HG02973 (cell line): ENCODE measurements at regions not wholly inside any gene's neighbourhood (a gene's known extent, or its start where the extent isn't known, plus 50 kb on each side); places are given as distances from the start of the nearest gene placed in this dataset.
"Not testable (repeated sequence)": the region's sequence is repeated elsewhere in the genome, so short reads cannot be mapped to it uniquely, and the experiment has no call there.

Source experiments
- ATAC-seq: cut with Tn5 transposase; IDR thresholded peaks from one replicate; pipeline ENCODE4 v1.9.1; 2021; ENCODE audit warnings: moderate library complexity; ENCODE audit not compliant: unreplicated experiment

DNA sequence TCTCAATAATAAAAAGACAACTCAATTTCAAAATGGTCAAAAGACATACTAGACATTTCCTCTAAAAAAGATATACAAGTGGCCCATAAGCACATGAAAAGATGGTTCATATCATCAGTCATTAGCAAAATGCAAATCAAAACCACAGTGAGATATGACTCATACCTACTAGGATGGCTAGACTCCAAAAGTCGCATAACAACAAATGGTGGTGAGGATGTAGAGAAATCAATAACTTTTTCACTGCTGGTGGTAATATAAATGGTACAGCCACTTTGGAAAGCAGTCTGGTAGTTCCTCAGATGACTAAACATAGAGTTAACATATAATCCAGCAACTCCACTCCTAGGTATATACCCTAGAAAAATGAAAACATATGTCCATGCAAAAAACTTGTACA lies 242.3 kb upstream of the NOL4 start:
- ATAC-seq = peak; percentile 65

DNA sequence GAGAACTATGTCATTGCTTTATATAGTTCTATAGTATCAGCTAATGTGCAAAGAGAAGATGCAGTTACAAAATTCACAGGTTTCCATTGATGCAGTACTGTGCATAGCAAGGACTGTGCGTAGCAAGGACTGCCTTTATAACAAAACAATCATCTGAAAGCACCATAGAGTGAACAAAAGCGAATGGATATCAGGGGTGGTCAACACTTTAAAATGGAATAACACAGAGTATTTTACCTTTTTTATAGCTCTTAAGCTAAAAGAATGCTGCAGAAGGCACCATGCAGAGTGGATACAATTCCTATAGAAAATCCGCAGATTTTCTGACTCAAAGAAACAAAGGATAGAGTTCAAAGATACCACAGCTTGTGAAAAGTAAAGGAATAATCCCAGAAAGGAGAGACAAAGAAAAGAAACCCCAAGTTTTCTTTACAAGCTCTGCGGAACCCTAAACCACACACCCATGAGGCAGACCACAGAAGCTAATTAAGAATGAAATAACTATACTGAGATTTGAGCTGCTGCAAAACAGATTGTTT lies 229.9 kb upstream of the DTNA start:
- no peak for ATAC-seq

DNA sequence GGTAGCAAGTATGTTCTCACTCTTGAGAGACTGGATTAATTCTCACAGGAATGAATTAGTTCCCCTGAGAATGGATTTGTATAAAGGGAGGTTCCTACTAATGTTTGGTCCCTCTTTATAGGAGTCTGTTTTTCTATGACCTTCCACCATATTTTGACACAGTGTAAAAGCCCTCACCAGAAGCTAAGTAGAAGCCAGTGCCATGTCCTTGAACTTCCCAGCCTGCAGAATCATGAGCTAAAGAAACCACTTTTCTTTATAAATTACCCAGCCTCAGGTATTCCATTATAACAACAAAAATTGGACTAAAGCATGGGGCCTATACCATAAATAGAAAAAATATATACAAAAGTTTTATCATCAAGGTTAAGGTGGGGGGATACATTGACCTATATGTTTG lies 227.9 kb upstream of the DTNA start:
- ATAC-seq = no peak

DNA sequence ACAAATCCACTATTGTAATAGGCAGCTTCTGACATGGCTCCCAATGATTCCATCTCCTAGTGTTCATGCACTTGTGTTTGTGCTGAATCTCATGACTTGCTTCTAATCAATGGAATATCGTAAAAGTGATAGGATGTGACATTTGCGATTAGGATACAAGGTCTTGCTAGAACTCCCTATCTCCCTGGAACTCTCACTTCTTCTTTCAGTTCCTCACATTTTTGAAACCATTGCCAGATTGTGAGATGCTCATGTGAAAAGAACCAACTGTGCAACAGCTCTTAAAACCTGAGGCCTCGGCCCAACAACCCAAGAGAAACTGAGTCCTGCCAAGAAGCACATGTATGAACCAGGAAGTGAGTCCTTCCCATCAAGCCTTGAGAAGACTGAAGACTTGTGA lies 226.9 kb upstream of the DTNA start:
- ATAC-seq = no peak

DNA sequence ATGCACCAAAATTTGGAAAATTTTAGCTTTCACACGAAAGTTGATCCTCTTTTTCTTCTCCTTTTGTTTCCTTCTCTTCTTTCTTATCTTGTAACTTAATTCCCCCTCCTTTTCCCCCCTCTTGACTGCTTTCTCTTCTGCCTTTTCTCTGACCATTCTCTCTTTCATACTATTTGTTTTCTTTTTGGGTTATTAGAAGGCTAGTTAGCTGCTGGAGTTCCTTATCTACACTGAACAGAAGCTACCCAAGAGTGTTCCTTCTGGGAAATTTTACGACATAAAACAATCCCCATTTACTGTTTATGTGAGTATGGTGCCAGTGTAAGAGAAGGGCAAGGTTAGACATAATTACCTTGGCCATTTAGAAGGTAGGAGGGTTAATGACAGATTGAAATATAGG lies 218.4 kb upstream of the DTNA start:
- no peak for ATAC-seq

DNA sequence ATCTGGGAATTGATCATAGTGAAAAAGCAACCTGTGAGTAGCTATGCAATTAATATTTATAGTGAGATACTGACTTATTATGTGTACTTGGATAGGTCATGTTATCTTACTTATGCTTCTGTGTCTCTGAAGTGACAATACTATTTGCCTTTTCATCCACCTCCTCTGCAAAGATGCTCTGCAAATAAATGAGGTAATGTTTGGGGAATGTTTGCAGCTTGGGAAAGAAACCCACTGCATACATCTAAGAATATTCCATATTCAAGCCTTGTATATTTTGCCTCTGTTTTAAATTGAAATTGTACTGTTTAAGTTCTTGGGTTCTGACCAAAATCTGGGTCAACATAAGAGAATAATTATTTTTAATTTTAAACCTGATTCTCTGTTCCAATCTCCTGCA lies 217.4 kb upstream of the DTNA start:
- no peak for ATAC-seq

DNA sequence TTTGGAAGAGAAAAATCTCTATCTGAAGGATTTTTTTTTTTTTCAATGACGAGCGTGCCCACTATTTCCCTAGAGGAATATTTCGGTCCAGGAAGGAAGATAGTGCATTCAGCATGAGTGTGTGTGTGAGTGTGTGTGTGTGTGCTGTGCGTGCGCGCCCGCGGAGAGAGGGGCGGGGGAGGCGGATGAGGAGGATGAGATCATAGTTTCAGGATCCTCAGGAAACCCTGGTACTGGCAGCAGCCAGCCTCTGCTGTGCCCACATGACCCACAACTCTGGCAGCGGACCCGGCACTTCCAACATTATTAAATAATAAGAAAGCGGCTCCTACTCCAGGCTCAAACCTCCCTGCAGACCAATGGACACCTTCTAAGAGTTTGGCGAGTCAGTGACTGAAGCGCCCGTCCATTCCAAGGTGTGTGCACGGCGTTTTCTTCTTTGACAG lies 217.0 kb upstream of the DTNA start:
- ATAC-seq = peak; percentile 54

DNA sequence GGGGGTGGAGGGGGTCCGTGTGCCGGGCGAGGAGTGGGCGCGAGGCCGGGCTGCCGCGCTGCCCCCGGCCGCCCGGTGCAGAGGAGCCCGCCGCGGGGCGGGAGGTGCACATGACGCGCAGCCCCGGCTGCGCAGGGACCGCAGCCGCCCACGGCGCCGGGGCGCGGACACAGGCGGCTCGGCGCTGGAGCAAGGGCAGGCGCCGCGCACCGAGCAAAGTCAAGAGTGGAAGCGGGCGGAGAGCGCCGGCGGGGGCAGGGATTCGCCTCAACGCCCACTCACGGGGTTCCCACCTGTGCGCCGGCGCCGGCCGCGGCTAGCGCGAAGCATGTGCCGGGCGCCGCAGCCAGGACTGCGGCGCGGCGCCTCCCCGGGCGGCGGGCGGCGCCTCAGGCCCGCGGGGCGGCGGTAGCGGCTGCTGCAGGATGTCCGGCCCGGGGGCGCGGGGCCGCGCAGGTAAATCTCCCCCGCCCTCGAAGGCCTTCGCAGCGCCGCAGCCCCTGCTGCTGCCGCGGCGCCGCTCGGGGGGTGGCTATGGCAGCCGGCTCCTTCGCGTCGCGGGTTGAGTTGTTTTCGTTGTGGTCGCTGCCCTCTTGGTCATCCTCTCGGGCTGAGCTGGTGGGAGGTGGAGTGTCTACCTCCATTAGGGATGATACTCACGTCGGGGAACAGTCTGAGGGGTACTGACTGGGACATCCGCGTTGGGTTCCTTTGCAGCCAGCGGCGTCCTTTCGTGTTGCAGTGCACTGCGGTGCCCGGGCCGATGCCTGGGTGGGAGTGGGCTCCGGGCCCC lies 216.3 kb upstream of the DTNA start:
- ATAC-seq = peak; percentile 59

DNA sequence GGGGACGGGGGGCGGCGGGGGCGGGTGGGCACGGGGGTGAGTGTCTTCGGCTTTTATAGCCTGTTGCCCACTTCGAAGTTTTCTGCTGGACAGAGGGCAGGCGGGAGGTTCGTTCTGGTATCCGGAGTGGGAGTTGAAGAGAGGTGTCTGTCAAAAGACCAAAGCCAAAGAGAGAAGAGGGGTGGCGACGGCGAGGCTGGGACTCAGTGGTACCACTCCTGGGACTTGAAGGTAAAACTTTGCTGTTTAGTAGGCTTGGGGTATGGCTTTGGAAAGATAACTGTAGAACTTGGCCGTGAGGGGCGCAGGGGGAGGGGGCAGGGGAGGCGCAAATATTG lies 215.8 kb upstream of the DTNA start:
- ATAC-seq = no peak

DNA sequence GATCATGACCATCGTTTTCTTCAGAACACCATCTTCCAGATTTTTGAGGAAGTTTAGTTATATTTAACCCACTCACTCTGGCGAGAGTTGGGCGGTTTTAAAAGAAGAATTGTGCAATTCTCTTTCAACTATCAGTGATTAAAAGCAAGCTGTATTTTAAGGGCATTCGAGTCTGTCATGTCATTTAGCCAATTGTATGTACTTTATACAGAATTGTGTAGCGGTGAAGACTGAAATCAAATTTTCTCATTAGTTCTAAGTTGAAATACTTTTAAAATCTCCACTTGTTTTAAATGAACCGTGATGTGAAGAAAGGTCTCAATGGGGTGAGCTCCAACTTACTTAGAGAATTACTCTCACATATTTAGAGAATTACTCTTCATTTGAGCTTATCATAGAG lies 214.6 kb upstream of the DTNA start:
- ATAC-seq = no peak

DNA sequence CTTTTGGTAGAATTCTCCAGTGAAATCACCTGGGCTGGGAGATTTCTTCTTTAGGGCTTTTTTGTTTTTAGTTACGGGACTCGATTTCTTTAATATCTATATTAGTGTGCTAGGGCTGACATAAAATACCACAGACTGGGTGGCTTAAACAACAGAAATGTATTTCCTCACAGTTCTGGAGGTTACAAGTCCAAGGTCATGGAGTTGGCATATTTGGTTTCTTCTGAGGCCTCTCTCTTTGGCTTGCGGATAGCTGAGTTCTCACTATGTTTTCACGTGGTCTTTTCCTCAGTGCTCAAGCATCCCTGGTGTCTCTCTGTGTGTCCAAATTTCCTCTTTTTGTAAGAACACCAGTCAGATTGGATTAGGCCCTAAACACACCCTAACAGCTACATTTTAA lies 208.5 kb upstream of the DTNA start:
- no peak for ATAC-seq

DNA sequence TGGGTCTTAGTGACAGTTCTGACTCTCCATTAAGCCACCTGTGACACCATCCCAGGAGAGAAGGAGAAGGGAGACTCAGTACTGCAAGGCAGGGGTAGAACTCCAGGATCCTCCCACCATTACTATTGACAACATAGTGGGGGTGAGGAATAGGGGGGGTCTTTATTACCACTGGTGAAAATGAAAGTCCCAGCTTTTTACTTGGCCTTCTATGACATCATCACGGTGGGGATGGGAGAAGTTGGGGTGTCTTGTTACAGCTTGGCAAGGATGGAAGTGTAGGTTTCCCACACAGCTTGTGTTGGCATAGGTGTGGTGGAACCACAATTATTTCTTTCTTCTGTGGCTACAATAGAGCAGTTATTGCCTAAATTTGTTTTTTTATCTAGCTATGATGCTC lies 203.9 kb upstream of the DTNA start:
- no peak for ATAC-seq

DNA sequence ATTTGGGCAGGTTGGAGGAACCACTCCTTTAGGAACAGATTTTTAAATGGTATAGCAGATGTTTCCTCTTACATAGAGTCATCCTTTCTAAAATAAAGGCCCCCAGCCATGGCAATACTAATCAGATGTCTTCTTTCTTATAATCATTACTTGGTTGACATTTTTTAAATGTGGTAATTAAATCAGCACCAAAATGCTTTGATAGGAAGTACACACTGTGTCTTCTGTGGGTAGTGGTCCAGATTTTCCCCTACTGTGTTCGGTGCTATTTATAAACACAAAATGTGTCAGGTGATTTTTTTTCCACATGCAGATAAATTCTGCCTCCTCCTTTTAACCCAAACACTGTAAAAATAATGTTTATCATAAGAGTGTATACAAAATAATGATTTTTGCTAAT lies 200.9 kb upstream of the DTNA start:
- ATAC-seq = no peak

DNA sequence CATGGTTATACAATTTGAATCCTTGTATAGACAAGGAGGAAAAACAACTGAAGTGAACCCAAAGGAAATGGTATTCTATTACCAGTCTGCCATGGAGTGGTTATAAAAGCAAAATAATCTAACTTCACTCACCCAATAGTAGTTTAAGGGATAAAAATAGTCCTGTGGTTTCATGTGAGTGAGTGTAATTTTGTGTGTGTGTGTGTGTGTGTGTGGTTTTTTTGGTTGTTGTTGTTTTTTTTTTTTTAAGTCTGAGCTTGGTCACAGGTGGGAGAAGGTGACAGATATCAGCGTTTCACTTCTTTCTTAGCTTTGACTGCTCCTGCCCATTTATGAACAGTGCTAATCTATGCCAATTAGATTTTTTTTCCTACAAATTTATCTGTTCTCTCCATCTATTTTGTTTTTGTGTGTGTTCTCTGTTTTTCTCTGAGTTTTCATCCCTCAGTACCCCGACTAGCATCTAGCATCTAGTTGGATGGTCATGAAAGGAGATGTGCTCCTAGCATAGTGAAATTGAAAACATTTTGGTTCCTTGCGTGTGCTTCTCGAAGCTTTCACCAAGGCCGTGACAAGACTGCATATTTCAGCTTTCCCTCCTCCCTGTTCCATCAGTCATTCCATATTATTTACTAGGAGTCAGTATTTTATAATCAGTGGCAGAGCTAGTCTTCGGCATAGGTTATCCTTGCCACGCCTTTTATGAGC lies 200.1 kb upstream of the DTNA start:
- no peak for ATAC-seq

DNA sequence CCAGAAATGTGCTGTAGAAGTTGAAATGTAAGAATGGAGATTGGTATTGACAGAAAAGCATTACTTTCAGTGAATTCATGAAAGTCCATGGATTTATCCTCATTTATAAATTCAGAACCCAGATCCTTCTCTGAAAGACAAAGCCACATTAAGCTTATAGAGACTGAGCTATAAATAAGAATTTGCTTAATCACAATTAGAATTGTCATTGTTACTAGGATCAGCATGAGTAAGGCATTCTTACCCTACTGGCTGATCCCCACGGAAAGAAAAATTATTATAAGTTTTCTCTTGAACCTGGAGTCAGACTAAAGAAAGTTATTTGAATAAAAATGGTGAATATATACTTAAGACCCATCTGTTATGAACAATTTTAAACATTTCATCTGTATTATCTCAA lies 199.2 kb upstream of the DTNA start:
- no peak for ATAC-seq

DNA sequence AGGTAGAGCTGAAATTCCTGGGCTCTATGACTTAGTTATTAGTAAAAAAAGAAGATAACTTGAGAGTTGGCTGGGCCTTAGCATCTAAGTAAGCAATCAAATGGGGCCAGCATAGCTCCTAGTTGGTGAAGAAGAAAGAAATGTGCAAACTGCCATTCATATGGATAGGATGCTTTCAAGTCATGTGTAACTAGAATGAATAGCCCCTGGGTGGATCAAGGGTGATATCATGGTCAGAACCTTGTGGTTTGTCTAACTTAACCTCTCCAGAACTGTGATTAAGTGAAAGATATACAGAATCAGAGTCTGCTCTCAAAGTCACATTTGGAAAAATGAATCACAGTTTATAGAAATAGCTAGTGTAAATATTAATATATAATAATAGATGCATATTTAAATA lies 198.7 kb upstream of the DTNA start:
- ATAC-seq = no peak

DNA sequence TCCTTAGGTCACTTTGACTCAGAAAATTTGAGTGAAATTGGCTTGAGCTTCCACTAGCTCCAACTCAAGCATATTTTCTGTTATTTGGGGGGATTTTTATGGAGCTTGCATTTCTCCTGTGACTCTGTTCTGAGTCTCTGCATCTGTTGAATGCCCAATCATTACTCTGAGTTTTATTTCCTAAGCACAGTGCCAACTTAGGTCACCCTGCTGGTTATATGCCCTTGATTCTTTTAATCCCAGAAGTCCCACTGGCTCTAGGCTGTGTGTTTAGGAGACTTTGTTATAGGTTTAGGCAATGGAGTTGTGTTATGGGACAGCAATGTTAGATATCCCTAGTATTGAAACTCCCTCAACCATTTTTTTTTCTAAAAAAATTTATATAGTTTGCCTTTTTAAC lies 198.2 kb upstream of the DTNA start:
- no peak for ATAC-seq

DNA sequence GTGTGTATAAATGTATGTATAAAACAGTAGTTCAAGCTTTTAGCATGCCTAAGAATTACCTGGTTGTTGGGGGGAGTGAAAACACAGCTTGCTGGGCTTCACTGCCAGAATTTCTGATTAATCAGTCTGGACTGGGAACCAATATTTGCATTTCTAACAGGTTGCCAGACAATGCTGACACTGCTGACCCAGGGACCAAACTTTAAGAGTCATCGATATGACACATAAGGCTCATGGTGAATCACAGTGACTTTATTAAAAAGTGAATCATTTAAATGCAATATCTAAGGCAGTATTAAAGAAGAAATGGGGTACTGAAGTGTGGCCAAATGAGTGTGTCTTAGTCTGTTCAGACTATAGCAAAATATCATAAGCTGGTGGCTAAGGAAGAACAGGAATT lies 195.9 kb upstream of the DTNA start:
- ATAC-seq = no peak

DNA sequence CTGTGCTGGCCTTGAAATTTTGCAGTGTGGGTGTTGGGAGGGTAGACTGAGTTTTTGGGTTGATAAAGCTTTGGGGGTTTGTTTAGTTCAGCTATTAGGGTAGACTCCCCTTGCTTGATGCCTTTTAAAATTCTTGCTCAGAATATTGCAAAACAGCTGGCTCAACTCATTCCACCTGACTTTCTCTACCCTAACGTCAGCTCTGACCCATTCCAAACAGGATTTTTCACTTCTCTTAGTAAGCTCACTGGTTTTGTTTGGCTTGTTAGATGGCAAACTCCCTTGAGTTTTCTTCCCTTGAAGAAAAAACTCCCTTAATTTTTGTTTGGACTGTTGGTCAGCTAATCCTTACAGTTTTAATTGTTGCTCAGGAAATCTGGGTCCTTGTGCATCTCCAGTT lies 195.1 kb upstream of the DTNA start:
- ATAC-seq = no peak

DNA sequence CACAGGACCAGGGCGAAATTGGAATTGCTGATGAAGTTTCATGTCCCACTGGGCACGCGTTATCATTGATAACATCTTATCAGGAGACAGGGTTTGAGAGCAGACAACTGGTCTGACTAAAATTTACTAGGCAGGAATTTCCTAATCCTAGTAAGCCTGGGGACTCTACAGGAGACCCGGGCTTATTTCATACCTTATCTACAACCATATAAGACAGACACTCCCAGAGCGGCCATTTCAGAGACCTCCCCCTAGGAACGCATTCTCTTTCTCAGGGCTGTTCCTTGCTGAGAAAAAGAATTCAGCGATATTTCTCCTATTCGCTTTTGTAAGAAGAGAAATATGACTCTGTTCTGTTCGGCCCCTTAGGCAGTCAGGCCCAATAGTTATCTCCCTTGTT lies 193.7 kb upstream of the DTNA start:
- ATAC-seq = not testable (repeated sequence)

DNA sequence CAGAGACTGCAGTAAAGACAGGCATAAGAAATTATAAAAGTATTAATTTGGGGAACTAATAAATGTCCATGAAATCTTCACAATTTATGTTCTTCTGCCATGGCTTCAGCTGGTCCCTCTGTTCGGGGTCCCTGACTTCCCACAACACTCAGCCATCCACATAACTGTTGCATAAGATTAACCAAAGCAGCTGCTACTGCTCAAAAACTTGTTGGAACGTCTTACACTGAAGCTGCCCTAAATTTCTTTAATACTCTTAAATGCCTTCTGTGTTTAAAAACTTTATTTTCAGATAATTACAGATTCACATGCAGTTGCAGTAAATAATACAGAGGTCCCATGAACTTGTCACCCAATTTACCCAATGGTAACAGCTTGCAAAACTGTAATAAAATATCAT lies 193.1 kb upstream of the DTNA start:
- ATAC-seq = not testable (repeated sequence)

DNA sequence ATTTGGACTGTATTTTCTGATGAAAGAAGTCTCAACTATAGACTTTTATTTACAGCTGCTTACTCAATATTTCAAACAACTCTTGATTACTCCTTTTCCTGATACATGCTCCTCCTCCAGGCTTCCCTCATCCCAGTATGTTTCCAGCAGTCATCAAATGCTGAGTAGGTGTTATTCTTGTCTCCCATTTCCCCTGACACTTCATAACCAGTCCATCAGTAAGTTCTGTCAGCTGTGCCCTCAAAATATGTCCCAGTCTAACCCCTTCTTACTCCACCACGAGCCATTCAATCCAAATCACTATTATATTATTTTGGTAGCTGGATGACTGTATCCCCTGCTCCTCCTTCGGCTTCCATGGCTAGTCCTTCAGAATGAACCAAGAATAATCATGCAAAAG lies 189.1 kb upstream of the DTNA start:
- no peak for ATAC-seq

DNA sequence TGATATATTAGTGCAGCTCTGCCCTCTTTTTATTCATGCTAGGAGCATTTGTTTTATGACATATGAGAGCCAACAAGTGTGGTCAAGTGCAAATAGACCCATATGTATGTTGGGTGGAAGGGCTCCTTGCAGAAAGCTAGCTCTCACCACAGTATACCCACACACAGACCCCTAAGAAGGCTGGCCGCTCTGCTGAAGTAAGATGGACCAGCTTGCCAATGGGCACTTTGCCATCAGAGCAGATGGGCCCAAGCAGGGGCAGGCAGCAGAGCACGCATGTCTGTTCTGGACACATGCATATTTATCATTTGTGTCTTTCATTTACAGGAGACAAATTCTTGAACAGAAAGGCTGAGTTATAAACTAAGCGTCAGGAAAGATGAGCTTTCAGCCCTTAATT lies 187.5 kb upstream of the DTNA start:
- ATAC-seq = no peak
